Tibial nerve (tissue), 4 donors: ENCODE measurements at regions not wholly inside any gene's neighbourhood (a gene's known extent, or its start where the extent isn't known, plus 50 kb on each side); places are given as distances from the start of the nearest gene placed in this dataset.

ENCODE experiments used
- CTCF ChIP-seq, 5 experiments: fragments of 200-600 bp in 3 of 5; fragments of 450-650 bp in 2 of 5; sonication (generic) in 3 of 5; IDR thresholded peaks; one replicate each; pipeline ENCODE4 v1.5.1; 2016 to 2019; ENCODE audit warnings: antibody characterized with exemption in 5 of 5, mild to moderate bottlenecking in 3 of 5, moderate library complexity in 2 of 5
- EP300 ChIP-seq, 2 donors: sonication (generic); formaldehyde crosslinking; IDR thresholded peaks; one replicate each; pipeline ENCODE4 v1.6.1; 2017; ENCODE audit warnings: antibody characterized with exemption in 2 of 2, mild to moderate bottlenecking in 1 of 2
- POLR2A ChIP-seq, 2 donors: fragments of 450-650 bp; IDR thresholded peaks; one replicate each; pipeline ENCODE4 v1.6.1; 2017; ENCODE audit warnings: antibody characterized with exemption in 2 of 2, mild to moderate bottlenecking in 2 of 2, moderate library complexity in 2 of 2

- TF ChIP-seq CTCF (IDR thresholded peaks at IDR 0.05), result no peak
- no peak for TF ChIP-seq EP300 (IDR thresholded peaks at IDR 0.05)
- TF ChIP-seq POLR2A (IDR thresholded peaks at IDR 0.05), result no peak
Observed at GRCh38 chr12:25384893-25385248, 134.1 kb upstream of the KRAS start.
